ENCODE measurements at regions not wholly inside any gene's neighbourhood (a gene's known extent, or its start where the extent isn't known, plus 50 kb on each side); places are given as distances from the start of the nearest gene placed in this dataset.

GRCh38 chr4:177227636-177228035, 82.0 kb upstream of the NEIL3 start:
- no peak for TF ChIP-seq CTCF (IDR thresholded peaks at IDR 0.05; ENCODE audit: extremely low read depth, low read depth, low read length)
- Histone ChIP-seq H3K4me1 (ENCODE audit: insufficient read depth, low read length) (peaks cover 28% of the 10 kb centered on the region), H3K27me3 (ENCODE audit: insufficient read depth, low read length) (no peaks in the 10 kb centered on the region), H4K20me1 (ENCODE audit: insufficient read depth, low read length) (no peaks in the 10 kb centered on the region), H3K9me3 (ENCODE audit: low read depth, low read length) (no peaks in the 10 kb centered on the region), H3K27ac (ENCODE audit: low read depth, low read length) (no peak overlapping the region), H3K36me3 (ENCODE audit: insufficient read depth, low read length) (no peaks in the 10 kb centered on the region), H3K79me2 (ENCODE audit: insufficient read depth, low read length) (no peaks in the 10 kb centered on the region), H2AFZ (ENCODE audit: low read length) (no peak overlapping the region), H3K4me2 (ENCODE audit: insufficient read depth, low read length) (no peak overlapping the region), H3K4me3 (ENCODE audit: insufficient read depth, low read length) (no peak overlapping the region)
- DNase-seq (ENCODE audit: insufficient read length, low spot score, missing footprints): no peak

- H3K9me3 ChIP-seq (ENCODE audit: low read depth, low read length): no peaks in the 10 kb centered on the region
- peaks cover 29% of the 10 kb centered on the region for H3K4me1 ChIP-seq (ENCODE audit: insufficient read depth, low read length)
- no peaks in the 10 kb centered on the region for H4K20me1 ChIP-seq (ENCODE audit: insufficient read depth, low read length)
- H3K27ac ChIP-seq (ENCODE audit: low read depth, low read length): peak overlapping the region; percentile 66
- DNase-seq (ENCODE audit: insufficient read length, low spot score, missing footprints): no peak
- peak overlapping the region; percentile 89 for H3K4me2 ChIP-seq (ENCODE audit: insufficient read depth, low read length)
- H3K79me2 ChIP-seq (ENCODE audit: insufficient read depth, low read length): no peaks in the 10 kb centered on the region
- TF ChIP-seq CTCF (IDR thresholded peaks at IDR 0.05; ENCODE audit: extremely low read depth, low read depth, low read length): no peak
- H3K36me3 ChIP-seq (ENCODE audit: insufficient read depth, low read length): no peaks in the 10 kb centered on the region
- H3K4me3 ChIP-seq (ENCODE audit: insufficient read depth, low read length): no peak overlapping the region
- no peaks in the 10 kb centered on the region for H3K27me3 ChIP-seq (ENCODE audit: insufficient read depth, low read length)
- H2AFZ ChIP-seq (ENCODE audit: low read length): peak overlapping the region; percentile 94
Measured at GRCh38 chr4:177228599-177228998, 81.1 kb upstream of the NEIL3 start.

GRCh38 chr4:177229331-177229730, 80.3 kb upstream of the NEIL3 start:
- H3K79me2 ChIP-seq (ENCODE audit: insufficient read depth, low read length): no peaks in the 10 kb centered on the region
- H4K20me1 ChIP-seq (ENCODE audit: insufficient read depth, low read length): no peaks in the 10 kb centered on the region
- H3K4me3 ChIP-seq (ENCODE audit: insufficient read depth, low read length): peak overlapping the region; percentile 66
- peak overlapping the region; percentile 94 for H2AFZ ChIP-seq (ENCODE audit: low read length)
- H3K4me1 ChIP-seq (ENCODE audit: insufficient read depth, low read length): peaks cover 29% of the 10 kb centered on the region
- no peak for TF ChIP-seq CTCF (IDR thresholded peaks at IDR 0.05; ENCODE audit: extremely low read depth, low read depth, low read length)
- H3K9me3 ChIP-seq (ENCODE audit: low read depth, low read length): no peaks in the 10 kb centered on the region
- H3K4me2 ChIP-seq (ENCODE audit: insufficient read depth, low read length): peak overlapping the region; percentile 89
- DNase-seq (ENCODE audit: insufficient read length, low spot score, missing footprints): peak; percentile 93
- H3K36me3 ChIP-seq (ENCODE audit: insufficient read depth, low read length): no peaks in the 10 kb centered on the region
- no peaks in the 10 kb centered on the region for H3K27me3 ChIP-seq (ENCODE audit: insufficient read depth, low read length)
- H3K27ac ChIP-seq (ENCODE audit: low read depth, low read length): peak overlapping the region; percentile 66

- Histone ChIP-seq H3K4me3 (ENCODE audit: insufficient read depth, low read length) (no peak overlapping the region), H2AFZ (ENCODE audit: low read length) (no peak overlapping the region)
- no peak for TF ChIP-seq CTCF (IDR thresholded peaks at IDR 0.05; ENCODE audit: extremely low read depth, low read depth, low read length)
Measured at GRCh38 chr4:177232473-177232872, 77.2 kb upstream of the NEIL3 start.

More at GRCh38 chr4:177232473-177232872, 77.2 kb upstream of the NEIL3 start:
- Histone ChIP-seq H3K27ac (ENCODE audit: low read depth, low read length) (no peak overlapping the region), H3K36me3 (ENCODE audit: insufficient read depth, low read length) (no peaks in the 10 kb centered on the region), H4K20me1 (ENCODE audit: insufficient read depth, low read length) (no peaks in the 10 kb centered on the region), H3K9me3 (ENCODE audit: low read depth, low read length) (no peaks in the 10 kb centered on the region), H3K4me1 (ENCODE audit: insufficient read depth, low read length) (peaks cover 48% of the 10 kb centered on the region), H3K27me3 (ENCODE audit: insufficient read depth, low read length) (no peaks in the 10 kb centered on the region), H3K79me2 (ENCODE audit: insufficient read depth, low read length) (no peaks in the 10 kb centered on the region), H3K4me2 (ENCODE audit: insufficient read depth, low read length) (no peak overlapping the region)
- DNase-seq (ENCODE audit: insufficient read length, low spot score, missing footprints): no peak
